ENCODE measurements at regions not wholly inside any gene's neighbourhood (a gene's known extent, or its start where the extent isn't known, plus 50 kb on each side); places are given as distances from the start of the nearest gene placed in this dataset.

GRCh38 chr19:31517224-31518180 lies 168.3 kb upstream of the TSHZ3 start:
- WGBS (ENCODE audit: missing lambda C conversion rate), result 37% methylated on average over 33 of the region's 33 CpGs
- no peak overlapping the region for H3K4me2 ChIP-seq
- ChIA-PET POLR2A (no interaction called here), CTCF (interaction anchor here (1.2 to 1.8 kb wide), 2 partner anchors 10 to 11 kb away, joined by 5 read pairs; no protein-coding TSS in a partner anchor)
- no peak for ATAC-seq
- no peak for DNase-seq (ENCODE audit: low read depth in 1 of 2, low spot score in 1 of 2)
- H3K27ac ChIP-seq, result no peak overlapping the region
- no peak for FAIRE-seq
- H3K9me3 ChIP-seq, result peaks cover 17% of the 10 kb centered on the region
- no peaks in the 10 kb centered on the region for H3K4me1 ChIP-seq
- TF ChIP-seq HOXB5 (CRISPR knock-in tag; IDR thresholded peaks at IDR 0.05), result no peak
- TF ChIP-seq KDM1A (IDR thresholded peaks at IDR 0.05; ENCODE audit: low read depth), result no peak
- TF ChIP-seq ESRRA (IDR thresholded peaks at IDR 0.05; ENCODE audit: borderline replicate concordance, low read length), result no peak
- TF ChIP-seq PHF8 (IDR thresholded peaks at IDR 0.05; ENCODE audit: borderline replicate concordance, low read depth), result no peak
- no peak for TF ChIP-seq FOSB (CRISPR knock-in tag; IDR thresholded peaks at IDR 0.05)
- TF ChIP-seq ELK1 (IDR thresholded peaks at IDR 0.05; ENCODE audit: low read depth, low read length), result no peak
- TF ChIP-seq TFCP2L1 (CRISPR knock-in tag; IDR thresholded peaks at IDR 0.05), result no peak
- no peak for TF ChIP-seq EHMT2 (IDR thresholded peaks at IDR 0.05; ENCODE audit: low read depth)
- no peak for TF ChIP-seq ZFP36 (IDR thresholded peaks at IDR 0.05; ENCODE audit: borderline replicate concordance, partially characterized antibody)
- TF ChIP-seq POLR2A (IDR thresholded peaks at IDR 0.05; ENCODE audit: low read length), result no peak
- TF ChIP-seq, protein P1, sequence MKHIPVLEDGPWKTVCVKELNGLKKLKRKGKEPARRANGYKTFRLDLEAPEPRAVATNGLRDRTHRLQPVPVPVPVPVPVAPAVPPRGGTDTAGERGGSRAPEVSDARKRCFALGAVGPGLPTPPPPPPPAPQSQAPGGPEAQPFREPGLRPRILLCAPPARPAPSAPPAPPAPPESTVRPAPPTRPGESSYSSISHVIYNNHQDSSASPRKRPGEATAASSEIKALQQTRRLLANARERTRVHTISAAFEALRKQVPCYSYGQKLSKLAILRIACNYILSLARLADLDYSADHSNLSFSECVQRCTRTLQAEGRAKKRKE (CRISPR knock-in tag; IDR thresholded peaks at IDR 0.05; ENCODE audit: low read depth), result no peak
- no peak for TF ChIP-seq RNF2 (IDR thresholded peaks at IDR 0.05; ENCODE audit: borderline replicate concordance, low read depth)
- TF ChIP-seq NPAS2 (CRISPR knock-in tag; IDR thresholded peaks at IDR 0.05; ENCODE audit: borderline replicate concordance), result no peak
- TF ChIP-seq CBX2 (IDR thresholded peaks at IDR 0.05; ENCODE audit: borderline replicate concordance, low read depth), result no peak
- TF ChIP-seq BCL3 (IDR thresholded peaks at IDR 0.05), result no peak
- TF ChIP-seq RCOR1 (IDR thresholded peaks at IDR 0.05; ENCODE audit: low read depth, low read length), result no peak
- TF ChIP-seq, protein P2, sequence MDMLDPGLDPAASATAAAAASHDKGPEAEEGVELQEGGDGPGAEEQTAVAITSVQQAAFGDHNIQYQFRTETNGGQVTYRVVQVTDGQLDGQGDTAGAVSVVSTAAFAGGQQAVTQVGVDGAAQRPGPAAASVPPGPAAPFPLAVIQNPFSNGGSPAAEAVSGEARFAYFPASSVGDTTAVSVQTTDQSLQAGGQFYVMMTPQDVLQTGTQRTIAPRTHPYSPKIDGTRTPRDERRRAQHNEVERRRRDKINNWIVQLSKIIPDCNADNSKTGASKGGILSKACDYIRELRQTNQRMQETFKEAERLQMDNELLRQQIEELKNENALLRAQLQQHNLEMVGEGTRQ (IDR thresholded peaks at IDR 0.05), result no peak
- no peak for TF ChIP-seq BHLHE40 (IDR thresholded peaks at IDR 0.05; ENCODE audit: low read depth, low read length)
- no peak overlapping the region for H3K4me3 ChIP-seq

- ChIA-PET POLR2A (no interaction called here), CTCF (interaction anchor here (1.0 to 1.7 kb wide), 5 partner anchors 10 to 58 kb away, joined by 3 to 5 read pairs (median 4); no protein-coding TSS in a partner anchor)
- no peak for FAIRE-seq
- no peak for TF ChIP-seq MAZ (IDR thresholded peaks at IDR 0.05; ENCODE audit: borderline replicate concordance, low read depth, low read length)
- TF ChIP-seq KDM5A (IDR thresholded peaks at IDR 0.05), result no peak
- TF ChIP-seq SREBF2 (IDR thresholded peaks at IDR 0.05), result no peak
- TF ChIP-seq POLR2AphosphoS2 (conservative IDR thresholded peaks at IDR 0.05; ENCODE audit: low read length), result no peak
- TF ChIP-seq MAFK (IDR thresholded peaks at IDR 0.05; ENCODE audit: partially characterized antibody), result no peak
- TF ChIP-seq CBX8 (IDR thresholded peaks at IDR 0.05), result no peak
- TF ChIP-seq, protein P3, sequence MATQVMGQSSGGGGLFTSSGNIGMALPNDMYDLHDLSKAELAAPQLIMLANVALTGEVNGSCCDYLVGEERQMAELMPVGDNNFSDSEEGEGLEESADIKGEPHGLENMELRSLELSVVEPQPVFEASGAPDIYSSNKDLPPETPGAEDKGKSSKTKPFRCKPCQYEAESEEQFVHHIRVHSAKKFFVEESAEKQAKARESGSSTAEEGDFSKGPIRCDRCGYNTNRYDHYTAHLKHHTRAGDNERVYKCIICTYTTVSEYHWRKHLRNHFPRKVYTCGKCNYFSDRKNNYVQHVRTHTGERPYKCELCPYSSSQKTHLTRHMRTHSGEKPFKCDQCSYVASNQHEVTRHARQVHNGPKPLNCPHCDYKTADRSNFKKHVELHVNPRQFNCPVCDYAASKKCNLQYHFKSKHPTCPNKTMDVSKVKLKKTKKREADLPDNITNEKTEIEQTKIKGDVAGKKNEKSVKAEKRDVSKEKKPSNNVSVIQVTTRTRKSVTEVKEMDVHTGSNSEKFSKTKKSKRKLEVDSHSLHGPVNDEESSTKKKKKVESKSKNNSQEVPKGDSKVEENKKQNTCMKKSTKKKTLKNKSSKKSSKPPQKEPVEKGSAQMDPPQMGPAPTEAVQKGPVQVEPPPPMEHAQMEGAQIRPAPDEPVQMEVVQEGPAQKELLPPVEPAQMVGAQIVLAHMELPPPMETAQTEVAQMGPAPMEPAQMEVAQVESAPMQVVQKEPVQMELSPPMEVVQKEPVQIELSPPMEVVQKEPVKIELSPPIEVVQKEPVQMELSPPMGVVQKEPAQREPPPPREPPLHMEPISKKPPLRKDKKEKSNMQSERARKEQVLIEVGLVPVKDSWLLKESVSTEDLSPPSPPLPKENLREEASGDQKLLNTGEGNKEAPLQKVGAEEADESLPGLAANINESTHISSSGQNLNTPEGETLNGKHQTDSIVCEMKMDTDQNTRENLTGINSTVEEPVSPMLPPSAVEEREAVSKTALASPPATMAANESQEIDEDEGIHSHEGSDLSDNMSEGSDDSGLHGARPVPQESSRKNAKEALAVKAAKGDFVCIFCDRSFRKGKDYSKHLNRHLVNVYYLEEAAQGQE (IDR thresholded peaks at IDR 0.05), result no peak
- TF ChIP-seq, protein P1 (CRISPR knock-in tag; IDR thresholded peaks at IDR 0.05; ENCODE audit: low read depth), result no peak
- no peak for TF ChIP-seq EHMT2 (IDR thresholded peaks at IDR 0.05; ENCODE audit: low read depth)
- TF ChIP-seq HEYL (CRISPR knock-in tag; IDR thresholded peaks at IDR 0.05), result no peak
- DNase-seq (ENCODE audit: low read depth in 1 of 2, low spot score in 1 of 2), result no peak
- Histone ChIP-seq H3K4me1 (no peaks in the 10 kb centered on the region), H3K4me2 (no peak overlapping the region), H3K4me3 (no peak overlapping the region), H3K27ac (no peak overlapping the region), H3K9me3 (peaks cover 17% of the 10 kb centered on the region)
- no peak for ATAC-seq
- 13% methylated on average over 13 of the region's 13 CpGs for WGBS (ENCODE audit: missing lambda C conversion rate)
Observed at GRCh38 chr19:31518216-31519020, 169.2 kb upstream of the TSHZ3 start.

Measured in A549 (cell line).